HG03354 (cell line): ENCODE measurements at regions not wholly inside any gene's neighbourhood (a gene's known extent, or its start where the extent isn't known, plus 50 kb on each side); places are given as distances from the start of the nearest gene placed in this dataset.
"Not testable (repeated sequence)": the region's sequence is repeated elsewhere in the genome, so short reads cannot be mapped to it uniquely, and the experiment has no call there.

Experiments used
- ATAC-seq: cut with Tn5 transposase; IDR thresholded peaks from one replicate; pipeline ENCODE4 v1.9.1; 2021; ENCODE audit warnings: mild to moderate bottlenecking; ENCODE audit not compliant: unreplicated experiment, poor library complexity, severe bottlenecking

GRCh38 chr1:69109277-69109676, 458.4 kb upstream of the LRRC7 start:
- no peak for ATAC-seq

- no peak for ATAC-seq
Measured at GRCh38 chr1:69110851-69111250, 456.9 kb upstream of the LRRC7 start.

GRCh38 chr1:69120126-69120741, 447.5 kb upstream of the LRRC7 start:
- not testable (repeated sequence) for ATAC-seq

- no peak for ATAC-seq
Measured at GRCh38 chr1:69120817-69121216, 446.9 kb upstream of the LRRC7 start.

- no peak for ATAC-seq
Measured at GRCh38 chr1:69121723-69122122, 446.0 kb upstream of the LRRC7 start.

- ATAC-seq = no peak
Measured at GRCh38 chr1:69122373-69122772, 445.3 kb upstream of the LRRC7 start.

GRCh38 chr1:69123486-69123885, 444.2 kb upstream of the LRRC7 start:
- no peak for ATAC-seq

- ATAC-seq = no peak
Measured at GRCh38 chr1:69126796-69127195, 440.9 kb upstream of the LRRC7 start.

GRCh38 chr1:69128204-69128603, 439.5 kb upstream of the LRRC7 start:
- no peak for ATAC-seq

GRCh38 chr1:69129538-69129937, 438.2 kb upstream of the LRRC7 start:
- no peak for ATAC-seq

- no peak for ATAC-seq
Measured at GRCh38 chr1:69138172-69138571, 429.6 kb upstream of the LRRC7 start.

GRCh38 chr1:69139007-69139406, 428.7 kb upstream of the LRRC7 start:
- no peak for ATAC-seq

- ATAC-seq = no peak
Measured at GRCh38 chr1:69146303-69146702, 421.4 kb upstream of the LRRC7 start.

- ATAC-seq = no peak
Measured at GRCh38 chr1:69148731-69149130, 419.0 kb upstream of the LRRC7 start.

- no peak for ATAC-seq
Measured at GRCh38 chr1:69157046-69157756, 410.5 kb upstream of the LRRC7 start.

- no peak for ATAC-seq
Measured at GRCh38 chr1:69163241-69163640, 404.5 kb upstream of the LRRC7 start.

- no peak for ATAC-seq
Measured at GRCh38 chr1:69163779-69164178, 403.9 kb upstream of the LRRC7 start.

GRCh38 chr1:69167876-69168275, 399.8 kb upstream of the LRRC7 start:
- no peak for ATAC-seq

GRCh38 chr1:69171248-69171647, 396.5 kb upstream of the LRRC7 start:
- ATAC-seq = no peak

GRCh38 chr1:69172003-69173000, 395.4 kb upstream of the LRRC7 start:
- no peak for ATAC-seq
